Motor neuron (in vitro differentiated cells): ENCODE measurements at regions not wholly inside any gene's neighbourhood (a gene's known extent, or its start where the extent isn't known, plus 50 kb on each side); places are given as distances from the start of the nearest gene placed in this dataset.

Experiments used
- ATAC-seq, 8 experiments: fragments of 200-7000 bp; cut with Tn5 transposase; replicated peaks in 6 of 8; 2 replicates each; pipeline ENCODE4 v1.8.0; 2021; ENCODE audit warnings: mild to moderate bottlenecking in 8 of 8, moderate library complexity in 8 of 8
- H3K27ac ChIP-seq, 2 donors: fragments of 250-450 bp; sonication (Bioruptor Pico); 2 replicates each; pipeline ENCODE4 v1.9.0; 2021; ENCODE audit warnings: antibody characterized with exemption in 2 of 2, mild to moderate bottlenecking in 2 of 2, moderate library complexity in 1 of 2
- H3K4me1 ChIP-seq, 2 donors: fragments of 250-450 bp; sonication (Bioruptor Pico); replicated peaks in 1 of 2; 2 replicates each; pipeline ENCODE4 v1.6.1; 2021; ENCODE audit warnings: antibody characterized with exemption in 2 of 2, mild to moderate bottlenecking in 2 of 2, moderate library complexity in 1 of 2
- H3K4me3 ChIP-seq, 5 donors: fragments of 250-450 bp; sonication (Bioruptor Pico); 2 replicates each; pipeline ENCODE4 v1.9.0; 2021; ENCODE audit warnings: antibody characterized with exemption in 5 of 5, mild to moderate bottlenecking in 5 of 5, moderate library complexity in 4 of 5
- WGBS, 10 experiments: fragments of 450-650 bp; shearing (Covaris generic); methylation state at CpG; one replicate each; pipeline ENCODE4 v1.0.0; 2022; 5-methylcytosine and 5-hydroxymethylcytosine counted together
- in situ Hi-C, 9 experiments: fragments of 400-800 bp; cut with MboI; loops; one replicate each; pipeline ENCODE4 v1.15.0; 2021; ENCODE audit warnings: low sequenced_read_pairs in 9 of 9, low pct_unique_long_range_greater_than_20kb in 2 of 9; ENCODE audit not compliant: unreplicated experiment in 9 of 9

DNA sequence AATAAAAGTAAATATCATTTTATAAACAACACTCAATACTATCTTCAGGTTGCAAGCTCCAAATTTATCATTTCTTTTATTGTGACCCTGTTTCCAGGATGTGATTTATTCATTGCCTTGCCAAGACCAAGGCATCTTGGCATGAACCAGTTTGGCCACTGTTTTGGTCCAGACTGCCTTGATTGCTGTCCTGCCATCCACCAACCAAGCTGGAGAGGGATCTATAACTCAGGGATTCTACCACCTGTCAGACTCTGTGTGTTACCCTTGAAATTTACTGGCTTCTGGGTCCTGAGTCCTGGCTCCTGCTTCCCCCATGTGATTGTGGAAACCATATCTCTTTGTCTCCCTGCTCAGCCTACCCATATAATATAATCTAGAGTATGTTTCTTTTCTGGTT, 343.0 kb downstream of the GPAM start:
- Histone ChIP-seq H3K27ac (no peak overlapping the region), H3K4me3 (no peak overlapping the region), H3K4me1 (peaks cover 0 to 3% of the 10 kb centered on the region in 2 donors)
- in situ Hi-C loops: no loop called here
- ATAC-seq: no peak

DNA sequence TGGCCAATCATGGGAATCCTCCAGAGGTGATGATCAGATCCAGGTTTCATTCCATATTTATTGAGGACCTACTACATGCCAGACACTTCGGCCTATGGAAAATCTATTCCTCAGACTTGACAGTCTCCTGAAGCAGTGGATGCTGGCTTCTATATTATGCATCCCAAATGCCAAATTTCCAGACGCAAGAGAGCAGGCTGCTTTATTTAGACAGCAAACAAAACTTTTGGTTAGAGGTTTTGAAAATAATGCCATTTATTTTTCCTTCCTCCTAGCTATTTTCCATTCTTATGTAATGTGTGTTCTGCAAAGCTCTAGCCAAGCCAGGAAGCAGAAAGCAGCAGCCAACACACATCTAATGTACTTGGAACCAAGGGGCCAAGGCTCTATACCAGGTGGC, 330.8 kb downstream of the GPAM start:
- no peak overlapping the region for H3K4me3 ChIP-seq
- no peak overlapping the region for H3K27ac ChIP-seq
- no peaks in the 10 kb centered on the region for H3K4me1 ChIP-seq
- WGBS, 10 experiments: 13 to 100% (median 100%) methylated on average over 1 to 2 of the region's 2 CpGs; no CpG with 5 or more reads in 3 of the 10 experiments
- in situ Hi-C loops: loop anchor here in 1 of 9 experiments (25.0 kb wide), 1 partner anchor 460 kb away; no protein-coding TSS in a partner anchor
- no peak for ATAC-seq

DNA sequence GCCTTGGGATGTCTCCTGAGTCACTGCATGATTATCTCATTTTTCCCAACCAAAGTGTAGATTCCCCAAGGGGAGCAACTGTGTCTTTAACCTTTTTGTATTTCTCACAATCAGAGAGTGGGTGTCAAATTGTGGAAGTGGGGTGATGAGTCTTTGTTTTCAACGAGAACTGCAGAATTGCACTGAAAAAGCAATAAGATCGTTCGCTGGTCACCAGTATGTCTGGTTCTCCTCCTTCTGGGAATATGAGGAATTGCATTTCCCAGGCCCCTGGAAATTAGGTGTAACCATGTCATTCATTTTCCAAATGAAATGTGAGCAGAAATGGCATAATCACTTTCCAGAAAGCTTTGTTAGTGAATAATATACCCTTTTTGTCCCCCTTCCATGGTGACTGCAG, 326.9 kb downstream of the GPAM start:
- Histone ChIP-seq H3K4me3 (no peak overlapping the region), H3K27ac (no peak overlapping the region), H3K4me1 (no peaks in the 10 kb centered on the region)
- 0 to 92% (median 62%) methylated on average over 1 to 3 of the region's 3 CpGs; no CpG with 5 or more reads in 2 of the 10 experiments for WGBS, 10 experiments
- in situ Hi-C loops: loop anchor here in 1 of 9 experiments (25.0 kb wide), 1 partner anchor 456 kb away; no protein-coding TSS in a partner anchor
- ATAC-seq: peak in 2 of 8 experiments; percentile 52 to 63

DNA sequence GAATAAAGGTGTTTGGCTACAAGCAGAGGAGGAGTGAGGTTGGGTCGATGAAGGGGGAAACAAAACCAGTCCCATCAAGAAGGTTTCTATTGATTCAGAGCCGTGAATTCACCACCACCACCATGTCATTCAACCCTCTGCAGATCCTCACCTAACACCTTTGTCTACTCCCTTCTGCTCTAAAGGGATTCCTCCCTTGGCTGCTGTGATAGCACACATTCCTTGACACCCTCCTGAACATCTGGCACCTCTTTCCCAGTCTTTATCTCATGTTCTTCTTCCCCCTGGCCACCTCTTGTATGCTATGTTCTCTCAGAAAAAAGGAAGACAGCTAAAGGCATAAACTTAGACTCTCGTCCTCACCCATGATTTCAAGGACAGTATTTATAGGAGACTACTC, 318.0 kb downstream of the GPAM start:
- in situ Hi-C loops: loop anchor here in 1 of 9 experiments (25.0 kb wide), 1 partner anchor 447 kb away; no protein-coding TSS in a partner anchor
- H3K4me3 ChIP-seq: no peak overlapping the region
- peaks cover 0 to 3% of the 10 kb centered on the region in 2 donors for H3K4me1 ChIP-seq
- ATAC-seq: no peak
- H3K27ac ChIP-seq: no peak overlapping the region
- 0 to 90% (median 66%) methylated on average over 2 to 3 of the region's 3 CpGs for WGBS, 10 experiments

DNA sequence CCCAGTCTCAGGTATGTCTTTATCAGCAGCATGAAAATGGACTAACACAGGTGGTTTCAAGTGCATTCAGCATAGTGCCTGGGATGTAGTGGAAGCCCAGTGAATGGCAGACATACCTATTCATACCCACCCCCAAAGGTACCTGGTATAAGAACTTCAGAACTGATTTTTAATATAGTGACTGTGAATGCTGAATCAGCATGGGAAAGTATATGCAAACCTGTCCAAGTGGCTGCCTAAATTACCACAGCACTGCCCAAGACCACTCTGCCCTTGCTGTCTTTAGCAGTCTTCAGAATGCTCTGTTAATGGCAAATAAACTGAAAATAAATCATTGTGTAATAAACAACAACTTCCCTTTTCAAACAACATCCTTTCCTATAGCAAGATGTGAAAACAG, 312.1 kb downstream of the GPAM start:
- H3K27ac ChIP-seq: no peak overlapping the region
- H3K4me1 ChIP-seq: peaks cover 0 to 2% of the 10 kb centered on the region in 2 donors
- in situ Hi-C loops: loop anchor here in 1 of 9 experiments (25.0 kb wide), 1 partner anchor 441 kb away; no protein-coding TSS in a partner anchor
- ATAC-seq: no peak
- no peak overlapping the region for H3K4me3 ChIP-seq

DNA sequence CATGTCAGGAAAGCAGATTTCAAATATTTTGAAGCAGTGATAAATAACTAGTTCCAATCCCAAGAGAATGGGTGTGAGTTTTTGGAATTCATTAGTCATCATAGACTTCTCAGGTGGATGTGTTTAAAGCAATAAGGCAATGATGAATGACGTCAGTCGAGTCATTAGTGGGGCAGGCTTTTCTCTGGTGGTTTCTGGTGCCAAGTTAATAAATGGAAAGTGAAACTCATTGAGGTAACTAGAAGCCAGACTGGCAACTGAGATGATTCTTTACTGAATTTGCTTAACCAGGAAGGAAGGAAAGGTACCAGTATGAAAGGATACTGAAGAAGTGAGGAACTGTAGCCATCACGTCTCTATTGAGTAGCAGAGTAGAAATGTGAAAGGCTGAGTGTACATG, 311.0 kb downstream of the GPAM start:
- in situ Hi-C loops: loop anchor here in 1 of 9 experiments (25.0 kb wide), 1 partner anchor 440 kb away; no protein-coding TSS in a partner anchor
- no peak overlapping the region for H3K27ac ChIP-seq
- peaks cover 1 to 10% of the 10 kb centered on the region in 2 donors for H3K4me1 ChIP-seq
- 11 to 100% (median 42%) methylated on average over 1 to 3 of the region's 3 CpGs; no CpG with 5 or more reads in 3 of the 10 experiments for WGBS, 10 experiments
- no peak overlapping the region for H3K4me3 ChIP-seq
- ATAC-seq: no peak

DNA sequence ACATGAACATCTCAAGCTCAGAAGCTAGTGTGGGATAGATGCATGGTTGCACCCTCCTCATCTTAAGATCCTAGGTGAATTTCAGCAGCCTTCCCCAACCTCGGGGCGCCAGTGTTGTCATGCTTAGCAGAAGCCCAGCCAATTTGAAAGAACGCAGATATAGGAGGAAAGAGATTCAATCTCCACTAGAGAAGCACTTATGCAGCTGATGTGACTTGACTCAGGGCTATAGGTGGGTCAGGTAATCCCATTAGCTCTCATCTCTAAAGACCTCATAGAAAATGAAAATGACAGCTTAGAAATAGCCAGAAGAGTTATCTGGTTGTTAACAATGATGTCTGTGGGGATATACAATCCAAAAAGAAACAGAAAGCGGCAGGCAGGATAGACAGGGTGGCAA, 310.5 kb downstream of the GPAM start:
- Histone ChIP-seq H3K4me3 (no peak overlapping the region), H3K27ac (no peak overlapping the region), H3K4me1 (peaks cover 2 to 10% of the 10 kb centered on the region in 2 donors)
- 11 to 100% (median 44%) methylated on average over 1 to 4 of the region's 4 CpGs; no CpG with 5 or more reads in 2 of the 10 experiments for WGBS, 10 experiments
- in situ Hi-C loops: loop anchor here in 1 of 9 experiments (25.0 kb wide), 1 partner anchor 439 kb away; no protein-coding TSS in a partner anchor
- ATAC-seq: no peak

DNA sequence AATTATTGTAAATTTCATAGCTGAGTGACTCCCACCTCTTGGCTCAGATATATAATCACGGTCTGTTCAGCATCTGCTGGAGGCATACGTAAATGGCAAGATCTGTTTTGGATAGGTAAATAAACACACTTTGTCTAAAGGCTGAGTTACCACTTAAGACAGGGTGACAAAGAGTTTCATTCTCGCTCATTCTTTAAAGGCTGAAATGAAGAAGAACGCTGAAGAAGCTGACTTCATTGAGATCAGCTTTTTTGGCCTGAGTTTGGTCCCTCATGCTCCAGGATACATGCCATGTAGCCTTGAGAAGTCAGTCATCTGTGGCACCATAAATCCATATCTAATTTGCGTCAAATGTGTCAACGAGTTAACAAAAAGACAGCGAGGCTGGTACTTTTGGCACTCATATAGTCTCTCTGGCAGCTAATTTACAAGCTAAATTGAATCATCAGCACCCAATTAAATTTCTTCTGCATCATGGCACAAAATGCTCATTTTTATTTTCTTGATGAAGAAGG, 309.9 kb downstream of the GPAM start:
- peaks cover 2 to 10% of the 10 kb centered on the region in 2 donors for H3K4me1 ChIP-seq
- no peak overlapping the region for H3K4me3 ChIP-seq
- no peak overlapping the region for H3K27ac ChIP-seq
- 7 to 92% (median 83%) methylated on average over 1 to 7 of the region's 7 CpGs; no CpG with 5 or more reads in 1 of the 10 experiments for WGBS, 10 experiments
- in situ Hi-C loops: loop anchor here in 1 of 9 experiments (25.0 kb wide), 1 partner anchor 439 kb away; no protein-coding TSS in a partner anchor
- ATAC-seq: no peak

DNA sequence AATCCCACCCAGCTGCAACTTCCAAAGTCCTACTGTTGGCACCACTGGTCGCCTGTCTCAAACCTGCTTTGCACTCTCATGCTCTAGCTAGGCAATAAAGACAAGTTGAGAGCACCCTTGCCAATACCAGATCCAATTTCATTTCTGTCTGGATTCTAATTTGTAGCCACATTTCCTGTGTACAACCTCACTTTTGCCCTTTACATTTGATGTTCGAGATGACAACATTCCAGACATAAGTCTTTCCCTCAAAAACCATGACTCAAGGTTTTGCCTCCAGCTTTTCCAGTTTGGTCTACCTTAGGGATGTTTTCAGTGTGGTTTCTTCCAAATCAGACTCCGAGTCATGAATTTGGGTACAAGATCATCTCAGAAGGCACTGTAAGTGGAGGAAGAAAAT, 309.0 kb downstream of the GPAM start:
- 10 to 93% (median 27%) methylated on average over 1 to 3 of the region's 3 CpGs; no CpG with 5 or more reads in 3 of the 10 experiments for WGBS, 10 experiments
- ATAC-seq: no peak
- in situ Hi-C loops: loop anchor here in 1 of 9 experiments (25.0 kb wide), 1 partner anchor 438 kb away; no protein-coding TSS in a partner anchor
- no peak overlapping the region for H3K27ac ChIP-seq
- H3K4me3 ChIP-seq: no peak overlapping the region
- H3K4me1 ChIP-seq: peaks cover 2 to 10% of the 10 kb centered on the region in 2 donors

DNA sequence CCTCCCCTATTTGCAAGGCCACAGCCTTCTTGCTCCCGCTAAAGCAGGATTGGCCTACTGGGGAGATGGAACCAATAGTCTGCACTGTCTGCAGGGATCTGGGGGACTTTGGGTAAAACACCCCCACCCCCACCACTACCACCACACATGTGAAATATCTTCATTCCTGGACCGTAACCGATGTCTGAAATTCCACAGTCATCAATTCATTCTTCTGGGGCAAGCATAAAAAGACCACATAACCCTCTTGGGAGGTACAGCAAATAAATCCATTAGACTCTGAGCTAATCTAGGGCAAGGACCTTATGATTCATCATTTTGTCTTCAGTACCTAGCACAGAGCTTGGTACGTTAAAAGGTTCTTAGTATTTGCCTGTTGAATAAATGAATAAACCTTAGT, 307.8 kb downstream of the GPAM start:
- in situ Hi-C loops: no loop called here
- peak in 5 of 8 experiments; percentile 50 to 85 (median 58) for ATAC-seq
- WGBS, 10 experiments: 10 to 100% (median 60%) methylated on average over 1 to 3 of the region's 4 CpGs; no CpG with 5 or more reads in 3 of the 10 experiments
- H3K4me1 ChIP-seq: peaks cover 2 to 10% of the 10 kb centered on the region in 2 donors
- no peak overlapping the region for H3K27ac ChIP-seq
- H3K4me3 ChIP-seq: no peak overlapping the region

DNA sequence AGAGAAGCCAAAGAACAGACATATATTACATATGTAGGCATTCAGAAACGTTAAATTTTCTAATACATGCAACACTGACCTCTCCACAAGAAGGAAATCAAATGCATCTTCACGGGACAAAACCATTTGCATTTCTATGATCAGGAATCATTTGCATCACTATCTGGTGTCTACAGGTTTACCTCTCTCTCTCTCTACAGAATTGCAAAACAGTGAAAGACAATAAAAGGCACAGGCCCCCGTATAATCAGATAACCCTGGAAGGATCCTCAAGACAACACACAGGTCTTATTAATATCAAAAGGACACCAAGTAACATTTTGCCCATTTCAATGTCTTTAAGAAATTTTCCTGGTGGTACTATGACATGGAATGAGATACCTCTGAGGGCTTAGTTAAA, 306.3 kb downstream of the GPAM start:
- Histone ChIP-seq H3K27ac (no peak overlapping the region), H3K4me1 (peaks cover 2 to 10% of the 10 kb centered on the region in 2 donors), H3K4me3 (no peak overlapping the region)
- WGBS, 10 experiments: 0 to 35% (median 8%) methylated on average over 1 to 3 of the region's 3 CpGs
- in situ Hi-C loops: no loop called here
- ATAC-seq: peak in 4 of 8 experiments; percentile 30 to 83 (median 48)

DNA sequence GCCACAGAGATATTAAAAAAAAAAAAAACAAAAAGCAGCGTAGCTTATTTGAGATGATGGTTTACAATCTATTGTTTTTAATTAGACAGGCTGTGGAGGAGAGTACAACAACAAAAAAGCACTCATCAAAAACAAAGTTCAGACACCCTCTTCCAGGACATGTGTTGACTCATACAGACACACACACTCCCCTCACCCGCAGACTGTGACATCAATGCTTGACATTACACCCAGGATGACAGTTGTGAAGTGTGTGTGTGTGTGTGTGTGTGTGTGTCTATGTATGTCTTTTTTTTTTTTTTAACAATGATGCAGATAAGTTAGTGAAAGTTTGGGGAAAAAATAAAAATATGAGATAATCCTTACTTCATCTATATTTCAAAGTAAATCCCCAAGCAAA, 303.6 kb downstream of the GPAM start:
- Histone ChIP-seq H3K4me3 (no peak overlapping the region), H3K27ac (no peak overlapping the region), H3K4me1 (peaks cover 2 to 10% of the 10 kb centered on the region in 2 donors)
- in situ Hi-C loops: no loop called here
- 0 to 93% (median 67%) methylated on average over 1 to 2 of the region's 2 CpGs; no CpG with 5 or more reads in 3 of the 10 experiments for WGBS, 10 experiments
- no peak for ATAC-seq

DNA sequence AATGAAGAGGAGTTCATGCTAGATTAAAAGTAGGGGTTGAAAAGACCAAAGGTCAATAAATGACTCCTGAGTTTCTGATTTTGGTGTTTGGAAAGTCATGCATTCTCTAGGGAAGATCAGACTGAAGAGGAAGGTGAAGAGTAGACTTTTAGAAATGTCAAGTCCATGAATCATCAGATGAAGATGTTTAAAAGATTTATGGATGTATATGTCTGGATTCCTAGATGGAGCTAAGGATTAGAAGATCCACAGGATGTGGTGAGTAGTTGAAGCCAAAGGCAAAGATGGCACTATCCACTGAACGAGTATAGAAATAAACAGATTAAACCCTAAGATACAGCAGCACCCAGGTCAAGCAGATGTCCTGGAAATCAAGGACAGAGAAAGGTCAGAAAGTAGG, 298.5 kb downstream of the GPAM start:
- 0 to 100% (median 83%) methylated on average over 1 of the region's 1 CpG; no CpG with 5 or more reads in 3 of the 10 experiments for WGBS, 10 experiments
- H3K4me3 ChIP-seq: no peak overlapping the region
- in situ Hi-C loops: no loop called here
- no peaks in the 10 kb centered on the region for H3K4me1 ChIP-seq
- no peak for ATAC-seq
- no peak overlapping the region for H3K27ac ChIP-seq

DNA sequence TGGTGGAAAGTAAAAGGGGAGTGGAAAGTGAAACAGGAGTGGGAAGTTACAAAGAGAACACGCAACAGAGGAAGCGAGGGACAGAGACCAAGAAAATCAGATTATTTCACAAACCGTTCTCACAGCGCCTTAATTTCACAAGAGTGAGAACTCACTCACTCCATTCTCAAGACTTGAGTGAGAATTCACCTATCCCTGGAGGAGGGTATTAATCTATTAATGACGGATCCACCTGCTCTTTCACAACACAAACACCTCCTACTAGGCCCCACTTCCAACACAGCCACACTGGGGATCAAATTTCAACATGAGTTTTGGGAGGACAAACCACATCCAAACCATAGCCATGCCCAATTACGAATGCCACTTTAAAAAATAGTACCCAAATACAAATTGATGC, 297.6 kb downstream of the GPAM start:
- no peak for ATAC-seq
- Histone ChIP-seq H3K4me3 (no peak overlapping the region), H3K4me1 (no peaks in the 10 kb centered on the region), H3K27ac (no peak overlapping the region)
- WGBS, 10 experiments: 53 to 100% (median 74%) methylated on average over 1 to 6 of the region's 6 CpGs; no CpG with 5 or more reads in 2 of the 10 experiments
- in situ Hi-C loops: no loop called here
